Thymus (tissue), 11 donors: ENCODE measurements at regions not wholly inside any gene's neighbourhood (a gene's known extent, or its start where the extent isn't known, plus 50 kb on each side); places are given as distances from the start of the nearest gene placed in this dataset.
"Not testable (repeated sequence)": the region's sequence is repeated elsewhere in the genome, so short reads cannot be mapped to it uniquely, and the experiment has no call there.

Source experiments
- DNase-seq, 9 donors: peaks; one replicate each; pipeline ENCODE4 v3.0.0-alpha.2; 2013; ENCODE audit warnings: low spot score in 9 of 9, low read depth in 6 of 9, missing footprints in 1 of 9
- H3K27ac ChIP-seq, 2 donors: one replicate each; pipeline ENCODE4 v1.5.1; 2013; ENCODE audit warnings: control low read depth in 1 of 2, low read depth in 1 of 2, low read length in 1 of 2, mild to moderate bottlenecking in 1 of 2, moderate library complexity in 1 of 2
- H3K27me3 ChIP-seq, 2 donors: one replicate each; pipeline ENCODE4 v1.5.1; 2013; ENCODE audit warnings: low read length in 1 of 2; ENCODE audit not compliant: control insufficient read depth in 2 of 2, insufficient read depth in 1 of 2
- H3K36me3 ChIP-seq, 2 donors: one replicate each; pipeline ENCODE4 v1.5.1; 2013; ENCODE audit warnings: low read length in 1 of 2, mild to moderate bottlenecking in 1 of 2, moderate library complexity in 1 of 2; ENCODE audit not compliant: control insufficient read depth in 2 of 2, insufficient read depth in 2 of 2
- H3K4me1 ChIP-seq, 2 donors: one replicate each; pipeline ENCODE4 v1.5.1; 2013; ENCODE audit warnings: low read length in 2 of 2; ENCODE audit not compliant: control insufficient read depth in 2 of 2, insufficient read depth in 2 of 2
- H3K4me3 ChIP-seq, 2 donors: one replicate each; pipeline ENCODE4 v1.5.1; 2013; ENCODE audit warnings: low read length in 2 of 2, control low read depth in 1 of 2, mild to moderate bottlenecking in 1 of 2
- H3K9me3 ChIP-seq, 2 donors: one replicate each; pipeline ENCODE4 v1.5.1; 2013; ENCODE audit warnings: low read length in 1 of 2, mild to moderate bottlenecking in 1 of 2; ENCODE audit not compliant: control insufficient read depth in 2 of 2, insufficient read depth in 1 of 2
- WGBS: extraction: QIAGEN DNeasy Blood & Tissue Kit; methylation state at CpG from one replicate; pipeline ENCODE4 v1.1.7; 2013; 5-methylcytosine and 5-hydroxymethylcytosine counted together
- donor health status: healthy.

- H3K9me3 ChIP-seq, H3K36me3 ChIP-seq, H3K27me3 ChIP-seq, H3K27ac ChIP-seq, H3K4me3 ChIP-seq, H3K4me1 ChIP-seq, DNase-seq: not testable (repeated sequence)
- WGBS = 95% methylated on average over 3 of the region's 3 CpGs
Measured at GRCh38 chr6:91190041-91190440, 603.2 kb upstream of the MAP3K7 start.

DNA sequence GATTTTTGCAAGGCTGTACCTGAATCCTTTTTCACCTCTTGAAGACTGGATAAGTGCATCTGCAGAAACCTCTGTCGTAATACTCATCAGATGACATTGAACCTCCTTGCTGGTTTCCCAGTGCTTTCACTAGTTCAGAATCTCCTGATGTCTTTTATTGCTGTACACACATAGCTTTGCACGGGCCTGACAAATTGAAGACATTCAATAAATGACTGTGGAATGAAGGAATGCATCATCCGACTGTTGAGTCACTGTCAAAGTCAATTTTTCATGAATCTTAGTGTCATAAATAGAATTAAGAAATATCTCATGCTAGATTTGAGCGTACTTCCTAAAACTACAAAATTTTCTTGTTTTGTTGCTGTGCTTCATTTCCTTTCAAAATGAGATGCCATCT lies 598.2 kb upstream of the MAP3K7 start:
- DNase-seq = no peak
- no peaks in the 10 kb centered on the region for H3K27me3 ChIP-seq
- H3K4me3 ChIP-seq = no peak overlapping the region
- no peaks in the 10 kb centered on the region for H3K4me1 ChIP-seq
- WGBS = 92% methylated on average over 4 of the region's 4 CpGs
- H3K36me3 ChIP-seq = no peaks in the 10 kb centered on the region
- no peak overlapping the region for H3K27ac ChIP-seq
- no peaks in the 10 kb centered on the region for H3K9me3 ChIP-seq

DNA sequence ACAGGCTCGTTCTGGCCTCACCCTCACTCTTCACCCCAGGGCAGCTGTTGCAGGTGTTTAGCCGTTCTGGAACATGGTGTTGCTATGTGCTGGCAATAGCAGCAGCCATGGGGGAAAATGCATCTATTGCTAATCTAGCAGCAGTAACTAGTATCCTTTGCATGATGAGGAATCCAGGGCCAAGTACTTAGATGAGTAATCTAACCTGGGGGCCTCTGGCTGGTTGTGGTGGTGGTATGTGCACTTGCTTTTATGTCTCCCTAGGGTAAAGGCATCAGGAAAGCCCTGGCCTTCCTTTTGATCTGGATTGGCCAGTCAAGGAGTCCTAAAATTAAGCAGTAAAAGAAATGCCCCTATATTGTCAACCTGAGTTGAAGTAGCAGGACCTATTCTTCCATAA lies 594.5 kb upstream of the MAP3K7 start:
- no peaks in the 10 kb centered on the region for H3K27me3 ChIP-seq
- no peaks in the 10 kb centered on the region for H3K36me3 ChIP-seq
- H3K4me1 ChIP-seq = no peaks in the 10 kb centered on the region
- no peaks in the 10 kb centered on the region for H3K9me3 ChIP-seq
- WGBS = 83% methylated on average over 2 of the region's 2 CpGs
- DNase-seq = no peak
- H3K4me3 ChIP-seq = no peak overlapping the region
- H3K27ac ChIP-seq = no peak overlapping the region

DNA sequence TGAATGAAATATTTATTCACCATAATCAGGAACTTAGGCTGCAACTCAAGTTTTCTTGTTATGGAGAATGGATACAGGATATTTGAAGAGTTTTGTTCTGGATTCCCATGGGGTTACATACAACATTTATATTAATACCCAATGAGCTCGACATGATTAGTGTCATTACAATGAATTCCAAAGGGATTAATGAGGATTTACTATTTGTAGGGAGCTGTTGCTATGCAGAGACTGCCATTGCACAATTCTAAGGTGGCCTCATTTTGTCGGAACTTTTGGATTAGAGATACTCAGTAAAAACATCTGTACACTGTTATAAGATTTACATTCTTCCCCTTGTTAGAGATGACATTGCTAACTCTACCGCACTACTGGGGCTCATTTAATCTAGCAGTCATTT lies 586.8 kb upstream of the MAP3K7 start:
- Histone ChIP-seq H3K4me3 (no peak overlapping the region), H3K27ac (no peak overlapping the region), H3K27me3 (no peaks in the 10 kb centered on the region), H3K9me3 (no peaks in the 10 kb centered on the region), H3K36me3 (no peaks in the 10 kb centered on the region), H3K4me1 (no peaks in the 10 kb centered on the region)
- DNase-seq = no peak
- WGBS = 88% methylated on average over 3 of the region's 3 CpGs

DNA sequence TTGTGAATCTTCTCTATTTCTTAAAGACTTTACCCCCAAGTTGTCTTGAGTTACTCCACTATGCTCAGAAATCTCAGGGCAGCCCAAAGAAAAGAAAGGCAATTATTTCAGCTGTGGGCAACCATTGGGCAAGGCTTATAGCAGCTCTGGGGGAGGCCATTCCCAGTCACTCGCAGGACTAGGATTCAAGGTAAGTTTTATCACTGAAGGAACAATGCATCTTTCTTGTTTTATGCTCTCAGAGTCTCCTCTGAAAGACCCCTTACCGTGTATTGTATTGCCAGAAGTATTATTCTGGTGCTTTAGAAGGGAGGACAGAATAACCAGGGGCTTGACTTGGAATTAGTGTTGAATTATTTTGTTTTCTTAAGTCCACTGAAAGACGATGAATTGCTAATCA lies 586.3 kb upstream of the MAP3K7 start:
- Histone ChIP-seq H3K4me3 (no peak overlapping the region), H3K27me3 (no peaks in the 10 kb centered on the region), H3K9me3 (no peaks in the 10 kb centered on the region), H3K4me1 (no peaks in the 10 kb centered on the region), H3K27ac (no peak overlapping the region), H3K36me3 (no peaks in the 10 kb centered on the region)
- DNase-seq = no peak
- WGBS = 95% methylated on average over 3 of the region's 3 CpGs

DNA sequence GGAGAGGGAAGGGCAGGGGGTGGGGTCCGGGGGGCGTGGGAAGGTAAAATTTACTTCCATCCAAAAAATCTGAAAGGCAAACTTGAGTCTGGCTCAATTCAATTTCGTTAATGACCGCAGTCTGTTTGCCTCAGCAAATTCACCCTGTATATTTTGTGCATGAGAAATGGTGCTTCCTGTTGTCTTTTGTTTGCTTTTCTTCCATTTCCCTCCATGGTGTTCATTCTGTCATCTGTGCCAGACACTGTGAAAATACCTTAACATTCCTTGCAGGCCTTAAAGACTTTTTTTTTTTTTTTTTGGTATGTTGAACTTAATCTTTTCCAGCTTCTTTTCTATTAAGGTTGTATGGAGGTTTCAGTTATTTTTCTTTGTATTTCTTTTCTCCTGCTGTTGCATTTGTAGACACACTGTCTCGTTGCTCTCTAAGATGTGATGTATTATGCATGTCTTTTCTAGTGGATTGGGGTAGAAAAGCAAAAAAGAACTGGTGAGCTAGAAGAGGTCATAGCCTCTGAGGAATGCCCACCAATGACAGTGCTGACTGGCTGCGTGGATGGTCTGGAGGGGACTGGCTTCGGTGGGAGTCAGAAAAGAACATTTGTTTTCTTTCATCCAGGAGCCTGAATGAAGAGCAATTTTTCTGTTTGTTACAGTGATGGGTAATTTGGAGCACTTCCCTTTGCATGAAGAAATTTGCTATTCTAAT lies 585.0 kb upstream of the MAP3K7 start:
- WGBS = 88% methylated on average over 7 of the region's 7 CpGs
- no peaks in the 10 kb centered on the region for H3K4me1 ChIP-seq
- no peak for DNase-seq
- H3K27me3 ChIP-seq = no peaks in the 10 kb centered on the region
- H3K9me3 ChIP-seq = no peaks in the 10 kb centered on the region
- H3K27ac ChIP-seq = no peak overlapping the region
- no peaks in the 10 kb centered on the region for H3K36me3 ChIP-seq
- H3K4me3 ChIP-seq = no peak overlapping the region

DNA sequence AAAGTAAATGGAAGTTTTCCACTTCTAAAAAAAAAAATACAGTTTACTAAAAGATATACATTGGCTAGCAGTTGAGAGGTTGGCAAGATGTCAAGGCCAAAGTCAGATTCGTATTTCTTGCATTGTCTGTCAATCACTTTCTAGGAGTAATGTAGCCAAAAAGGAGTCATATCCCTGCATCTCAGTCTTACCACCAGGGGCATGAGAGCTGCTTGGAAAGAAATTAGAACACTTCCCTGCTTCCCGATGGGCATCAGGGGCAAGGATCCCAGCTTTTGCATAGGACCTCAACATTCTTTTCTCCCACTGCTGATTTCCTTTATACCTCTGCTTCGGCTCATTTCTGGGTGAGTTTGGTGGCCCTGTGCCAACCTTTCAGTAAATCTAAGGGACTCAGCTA lies 581.0 kb upstream of the MAP3K7 start:
- H3K36me3 ChIP-seq = no peaks in the 10 kb centered on the region
- H3K27ac ChIP-seq = no peak overlapping the region
- WGBS = 77% methylated on average over 3 of the region's 3 CpGs
- no peaks in the 10 kb centered on the region for H3K4me1 ChIP-seq
- H3K9me3 ChIP-seq = no peaks in the 10 kb centered on the region
- DNase-seq = no peak
- no peak overlapping the region for H3K4me3 ChIP-seq
- H3K27me3 ChIP-seq = no peaks in the 10 kb centered on the region

DNA sequence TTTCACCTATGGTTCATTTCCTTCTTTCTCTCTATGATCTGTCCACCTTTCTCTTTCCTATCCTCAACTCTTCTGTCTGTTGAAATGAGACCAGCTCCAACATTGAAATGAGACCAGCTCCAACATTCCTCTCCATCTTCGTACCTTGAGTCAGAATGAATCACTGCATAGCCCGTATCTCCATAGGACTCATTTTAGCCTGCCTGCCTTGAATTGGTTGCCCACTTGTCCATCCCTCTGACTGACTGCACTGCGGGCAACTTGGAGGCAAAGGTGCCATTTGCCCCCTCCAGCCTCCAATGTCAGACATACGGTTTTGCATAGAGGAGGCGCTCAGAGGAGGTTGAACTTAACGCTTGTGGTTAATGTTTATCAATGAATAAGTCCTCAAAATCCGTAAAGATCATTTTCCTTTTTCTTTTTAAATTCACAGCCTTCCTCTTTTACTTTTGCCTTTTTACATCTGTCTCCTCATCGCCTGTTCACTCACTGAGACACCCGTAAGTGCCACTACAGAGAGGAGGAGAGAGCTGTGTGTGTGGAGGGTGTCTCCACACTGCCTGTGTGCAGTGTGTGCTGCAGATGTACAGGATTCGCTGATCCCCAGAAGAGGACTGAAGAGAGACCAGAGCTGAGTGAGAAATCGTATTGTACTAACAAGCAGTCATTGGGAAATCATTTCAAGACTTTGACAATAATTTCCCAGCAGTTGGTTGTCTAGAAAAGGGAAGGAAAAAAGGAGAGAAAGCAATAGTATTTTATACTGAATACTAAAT lies 579.6 kb upstream of the MAP3K7 start:
- 92% methylated on average over 11 of the region's 11 CpGs for WGBS
- Histone ChIP-seq H3K4me1 (no peaks in the 10 kb centered on the region), H3K9me3 (no peaks in the 10 kb centered on the region), H3K27ac (no peak overlapping the region), H3K36me3 (no peaks in the 10 kb centered on the region), H3K27me3 (no peaks in the 10 kb centered on the region), H3K4me3 (no peak overlapping the region)
- no peak for DNase-seq

- no peaks in the 10 kb centered on the region for H3K36me3 ChIP-seq
- H3K4me1 ChIP-seq = no peaks in the 10 kb centered on the region
- no peak overlapping the region for H3K27ac ChIP-seq
- DNase-seq = no peak
- H3K4me3 ChIP-seq = no peak overlapping the region
- no peaks in the 10 kb centered on the region for H3K9me3 ChIP-seq
- H3K27me3 ChIP-seq = no peaks in the 10 kb centered on the region
- WGBS = 95% methylated on average over 7 of the region's 7 CpGs
Measured at GRCh38 chr6:91164105-91164504, 577.2 kb upstream of the MAP3K7 start.
